Upper lobe of left lung (tissue), 4 donors: ENCODE measurements at regions not wholly inside any gene's neighbourhood (a gene's known extent, or its start where the extent isn't known, plus 50 kb on each side); places are given as distances from the start of the nearest gene placed in this dataset.

ENCODE experiments used
- EP300 ChIP-seq, 4 donors: sonication (generic); formaldehyde crosslinking; IDR thresholded peaks; one replicate each; pipeline ENCODE4 v1.5.1; 2017; ENCODE audit warnings: antibody characterized with exemption in 4 of 4, control low read depth in 2 of 4
- POLR2A ChIP-seq, 4 donors: fragments of 450-650 bp; IDR thresholded peaks; one replicate each; pipeline ENCODE4 v1.5.1; 2016 to 2017; ENCODE audit warnings: antibody characterized with exemption in 4 of 4, mild to moderate bottlenecking in 2 of 4
- POLR2AphosphoS5 ChIP-seq, 2 donors: sonication (generic); formaldehyde crosslinking; IDR thresholded peaks; one replicate each; pipeline ENCODE4 v1.5.1; 2017; ENCODE audit warnings: antibody characterized with exemption in 2 of 2
- TF ChIP-seq, protein P1 (sequence below), 6 experiments: fragments of 450-650 bp in 4 of 6; fragments of 200-600 bp in 2 of 6; sonication (generic) in 2 of 6; IDR thresholded peaks; one replicate each; pipeline ENCODE4 v1.5.1; 2016 to 2019; ENCODE audit warnings: antibody characterized with exemption in 6 of 6

GRCh38 chr7:63030061-63030460 lies 968.6 kb upstream of the ZNF722 start:
- no peak for TF ChIP-seq POLR2AphosphoS5 (IDR thresholded peaks at IDR 0.05)
- TF ChIP-seq POLR2A (IDR thresholded peaks at IDR 0.05), result no peak
- TF ChIP-seq, protein P1, sequence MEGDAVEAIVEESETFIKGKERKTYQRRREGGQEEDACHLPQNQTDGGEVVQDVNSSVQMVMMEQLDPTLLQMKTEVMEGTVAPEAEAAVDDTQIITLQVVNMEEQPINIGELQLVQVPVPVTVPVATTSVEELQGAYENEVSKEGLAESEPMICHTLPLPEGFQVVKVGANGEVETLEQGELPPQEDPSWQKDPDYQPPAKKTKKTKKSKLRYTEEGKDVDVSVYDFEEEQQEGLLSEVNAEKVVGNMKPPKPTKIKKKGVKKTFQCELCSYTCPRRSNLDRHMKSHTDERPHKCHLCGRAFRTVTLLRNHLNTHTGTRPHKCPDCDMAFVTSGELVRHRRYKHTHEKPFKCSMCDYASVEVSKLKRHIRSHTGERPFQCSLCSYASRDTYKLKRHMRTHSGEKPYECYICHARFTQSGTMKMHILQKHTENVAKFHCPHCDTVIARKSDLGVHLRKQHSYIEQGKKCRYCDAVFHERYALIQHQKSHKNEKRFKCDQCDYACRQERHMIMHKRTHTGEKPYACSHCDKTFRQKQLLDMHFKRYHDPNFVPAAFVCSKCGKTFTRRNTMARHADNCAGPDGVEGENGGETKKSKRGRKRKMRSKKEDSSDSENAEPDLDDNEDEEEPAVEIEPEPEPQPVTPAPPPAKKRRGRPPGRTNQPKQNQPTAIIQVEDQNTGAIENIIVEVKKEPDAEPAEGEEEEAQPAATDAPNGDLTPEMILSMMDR (IDR thresholded peaks at IDR 0.05), result no peak
- TF ChIP-seq EP300 (IDR thresholded peaks at IDR 0.05), result no peak
